Parathyroid adenoma (tissue), 2 donors: ENCODE measurements at regions not wholly inside any gene's neighbourhood (a gene's known extent, or its start where the extent isn't known, plus 50 kb on each side); places are given as distances from the start of the nearest gene placed in this dataset.

Source experiments
- H2AFZ ChIP-seq: fragments of 300-600 bp; sonication (generic); one replicate; pipeline ENCODE4 v1.7.0; 2017; ENCODE audit warnings: antibody characterized with exemption, mild to moderate bottlenecking
- H3K27ac ChIP-seq: fragments of 300-600 bp; sonication (generic); one replicate; pipeline ENCODE4 v1.7.0; 2017
- H3K27me3 ChIP-seq: fragments of 300-600 bp; sonication (generic); one replicate; pipeline ENCODE4 v1.7.0; 2017; ENCODE audit warnings: low read length; ENCODE audit not compliant: control insufficient read depth, insufficient read depth
- H3K36me3 ChIP-seq: fragments of 300-600 bp; sonication (generic); one replicate; pipeline ENCODE4 v1.7.0; 2017; ENCODE audit warnings: low read length; ENCODE audit not compliant: control insufficient read depth, insufficient read depth
- H3K4me1 ChIP-seq: fragments of 300-600 bp; sonication (generic); one replicate; pipeline ENCODE4 v1.7.0; 2017; ENCODE audit warnings: control low read depth
- H3K4me2 ChIP-seq: fragments of 300-600 bp; sonication (generic); one replicate; pipeline ENCODE4 v1.7.0; 2017; ENCODE audit warnings: low read length
- H3K4me3 ChIP-seq: fragments of 300-600 bp; sonication (generic); one replicate; pipeline ENCODE4 v1.7.0; 2017; ENCODE audit warnings: low read depth, low read length
- H3K79me2 ChIP-seq: fragments of 300-600 bp; sonication (generic); one replicate; pipeline ENCODE4 v1.7.0; 2017; ENCODE audit warnings: control low read depth
- H3K9ac ChIP-seq: fragments of 300-600 bp; sonication (generic); one replicate; pipeline ENCODE4 v1.7.0; 2017; ENCODE audit warnings: mild to moderate bottlenecking
- H3K9me3 ChIP-seq: fragments of 300-600 bp; sonication (generic); one replicate; pipeline ENCODE4 v1.7.0; 2017; ENCODE audit warnings: low read length; ENCODE audit not compliant: control insufficient read depth
- CTCF ChIP-seq: fragments of 300-600 bp; sonication (generic); IDR thresholded peaks from one replicate; pipeline ENCODE4 v1.7.0; 2017; ENCODE audit warnings: antibody characterized with exemption, mild to moderate bottlenecking
- donor health status: primary hyperparathyroidism.

GRCh38 chr12:125332900-125333299, 267.7 kb downstream of the AACS start:
- TF ChIP-seq CTCF = no peak
- no peak overlapping the region for H3K27ac ChIP-seq
- no peak overlapping the region for H3K4me3 ChIP-seq
- H3K9me3 ChIP-seq = no peaks in the 10 kb centered on the region
- H3K27me3 ChIP-seq = no peaks in the 10 kb centered on the region
- H3K79me2 ChIP-seq = no peaks in the 10 kb centered on the region
- H2AFZ ChIP-seq = no peak overlapping the region
- H3K4me1 ChIP-seq = no peaks in the 10 kb centered on the region
- H3K9ac ChIP-seq = no peak overlapping the region
- H3K4me2 ChIP-seq = no peak overlapping the region
- H3K36me3 ChIP-seq = no peaks in the 10 kb centered on the region

- Histone ChIP-seq H3K27ac (no peak overlapping the region), H3K4me2 (no peak overlapping the region), H3K27me3 (no peaks in the 10 kb centered on the region), H2AFZ (no peak overlapping the region), H3K79me2 (no peaks in the 10 kb centered on the region), H3K9me3 (no peaks in the 10 kb centered on the region), H3K9ac (no peak overlapping the region), H3K4me3 (no peak overlapping the region), H3K36me3 (no peaks in the 10 kb centered on the region), H3K4me1 (no peaks in the 10 kb centered on the region)
- TF ChIP-seq CTCF = no peak
Measured at GRCh38 chr12:125336246-125336645, 271.0 kb downstream of the AACS start.

GRCh38 chr12:125340791-125341190, 275.6 kb downstream of the AACS start:
- no peak overlapping the region for H2AFZ ChIP-seq
- H3K9me3 ChIP-seq = no peaks in the 10 kb centered on the region
- no peaks in the 10 kb centered on the region for H3K79me2 ChIP-seq
- H3K9ac ChIP-seq = no peak overlapping the region
- H3K4me2 ChIP-seq = no peak overlapping the region
- no peaks in the 10 kb centered on the region for H3K27me3 ChIP-seq
- no peaks in the 10 kb centered on the region for H3K36me3 ChIP-seq
- no peak overlapping the region for H3K4me3 ChIP-seq
- no peak for TF ChIP-seq CTCF
- no peaks in the 10 kb centered on the region for H3K4me1 ChIP-seq
- no peak overlapping the region for H3K27ac ChIP-seq

GRCh38 chr12:125341422-125341821, 276.2 kb downstream of the AACS start:
- no peak for TF ChIP-seq CTCF
- Histone ChIP-seq H3K79me2 (no peaks in the 10 kb centered on the region), H3K4me3 (no peak overlapping the region), H3K9me3 (no peaks in the 10 kb centered on the region), H3K9ac (no peak overlapping the region), H3K27me3 (no peaks in the 10 kb centered on the region), H3K36me3 (no peaks in the 10 kb centered on the region), H2AFZ (no peak overlapping the region), H3K4me1 (no peaks in the 10 kb centered on the region), H3K27ac (no peak overlapping the region), H3K4me2 (no peak overlapping the region)

- Histone ChIP-seq H3K9me3 (no peaks in the 10 kb centered on the region), H2AFZ (no peak overlapping the region), H3K4me3 (no peak overlapping the region), H3K79me2 (no peaks in the 10 kb centered on the region), H3K36me3 (no peaks in the 10 kb centered on the region), H3K9ac (no peak overlapping the region), H3K27ac (no peak overlapping the region), H3K27me3 (no peaks in the 10 kb centered on the region), H3K4me2 (no peak overlapping the region), H3K4me1 (no peaks in the 10 kb centered on the region)
- no peak for TF ChIP-seq CTCF
Measured at GRCh38 chr12:125343649-125344048, 278.4 kb downstream of the AACS start.
